Subcutaneous abdominal adipose tissue (tissue), 5 donors: ENCODE measurements at regions not wholly inside any gene's neighbourhood (a gene's known extent, or its start where the extent isn't known, plus 50 kb on each side); places are given as distances from the start of the nearest gene placed in this dataset.
"Not testable (repeated sequence)": the region's sequence is repeated elsewhere in the genome, so short reads cannot be mapped to it uniquely, and the experiment has no call there.

Experiments used
- H3K27ac ChIP-seq: one replicate; pipeline ENCODE4 v1.7.0; 2013; ENCODE audit warnings: low read depth, mild to moderate bottlenecking, inconsistent platforms, low read length, moderate library complexity
- H3K27me3 ChIP-seq, 5 donors: one replicate each; pipeline ENCODE4 v1.7.0; 2013; ENCODE audit warnings: low read length in 5 of 5, inconsistent platforms in 1 of 5; ENCODE audit not compliant: control insufficient read depth in 5 of 5, insufficient read depth in 4 of 5
- H3K36me3 ChIP-seq, 5 donors: one replicate each; pipeline ENCODE4 v1.7.0; 2013; ENCODE audit warnings: low read length in 5 of 5; ENCODE audit not compliant: control insufficient read depth in 5 of 5, insufficient read depth in 5 of 5
- H3K4me1 ChIP-seq, 5 donors: one replicate each; pipeline ENCODE4 v1.7.0; 2013; ENCODE audit warnings: low read length in 5 of 5, mild to moderate bottlenecking in 3 of 5, moderate library complexity in 1 of 5; ENCODE audit not compliant: control insufficient read depth in 5 of 5, insufficient read depth in 5 of 5
- H3K4me3 ChIP-seq, 5 donors: one replicate each; pipeline ENCODE4 v1.7.0; 2013; ENCODE audit warnings: low read length in 5 of 5, low read depth in 1 of 5
- H3K9ac ChIP-seq, 5 donors: one replicate each; pipeline ENCODE4 v1.7.0; 2013; ENCODE audit warnings: low read length in 5 of 5, mild to moderate bottlenecking in 4 of 5, moderate library complexity in 3 of 5
- H3K9me3 ChIP-seq, 5 donors: one replicate each; pipeline ENCODE4 v1.7.0; 2013; ENCODE audit warnings: low read length in 5 of 5; ENCODE audit not compliant: control insufficient read depth in 5 of 5
- donor health status: healthy.
- donor health status: healthy.
- donor health status: healthy.
- donor health status: healthy.
- donor health status: healthy.

GRCh38 chr14:44396226-44396625, 110.9 kb downstream of the FSCB start:
- no peaks in the 10 kb centered on the region for H3K36me3 ChIP-seq
- peaks cover 0 to 5% (median 0%) of the 10 kb centered on the region in 5 donors for H3K4me1 ChIP-seq
- no peak overlapping the region for H3K27ac ChIP-seq
- no peaks in the 10 kb centered on the region for H3K27me3 ChIP-seq
- H3K4me3 ChIP-seq: no peak overlapping the region
- no peak overlapping the region for H3K9ac ChIP-seq
- H3K9me3 ChIP-seq: peaks cover 0 to 2% (median 0%) of the 10 kb centered on the region in 5 donors

GRCh38 chr14:44392984-44393383, 114.1 kb downstream of the FSCB start:
- Histone ChIP-seq H3K27ac (no peak overlapping the region), H3K9ac (no peak overlapping the region), H3K9me3 (peaks cover 0 to 2% (median 0%) of the 10 kb centered on the region in 5 donors), H3K4me3 (no peak overlapping the region), H3K4me1 (peaks cover 0 to 9% (median 0%) of the 10 kb centered on the region in 5 donors), H3K36me3 (no peaks in the 10 kb centered on the region), H3K27me3 (no peaks in the 10 kb centered on the region)

- H3K4me1 ChIP-seq: peaks cover 0 to 17% (median 10%) of the 10 kb centered on the region in 5 donors
- no peak overlapping the region for H3K4me3 ChIP-seq
- no peaks in the 10 kb centered on the region for H3K9me3 ChIP-seq
- H3K27ac ChIP-seq: no peak overlapping the region
- no peaks in the 10 kb centered on the region for H3K36me3 ChIP-seq
- no peak overlapping the region for H3K9ac ChIP-seq
- H3K27me3 ChIP-seq: no peaks in the 10 kb centered on the region
Observed at GRCh38 chr14:44388306-44388705, 118.8 kb downstream of the FSCB start.

GRCh38 chr14:44385906-44386305, 121.2 kb downstream of the FSCB start:
- Histone ChIP-seq H3K4me3 (no peak overlapping the region), H3K36me3 (no peaks in the 10 kb centered on the region), H3K9ac (no peak overlapping the region), H3K4me1 (peaks cover 0 to 33% (median 11%) of the 10 kb centered on the region in 5 donors), H3K27me3 (no peaks in the 10 kb centered on the region), H3K9me3 (no peaks in the 10 kb centered on the region), H3K27ac (no peak overlapping the region)

- not testable (repeated sequence) for H3K4me3 ChIP-seq, H3K9me3 ChIP-seq, H3K27me3 ChIP-seq, H3K9ac ChIP-seq, H3K27ac ChIP-seq, H3K36me3 ChIP-seq
- H3K4me1 ChIP-seq: peaks cover 0 to 33% (median 11%) of the 10 kb centered on the region in 5 donors
Observed at GRCh38 chr14:44385296-44385695, 121.8 kb downstream of the FSCB start.

GRCh38 chr14:44384601-44385293, 122.3 kb downstream of the FSCB start:
- not testable (repeated sequence) for H3K9ac ChIP-seq, H3K9me3 ChIP-seq, H3K36me3 ChIP-seq, H3K27me3 ChIP-seq, H3K4me3 ChIP-seq, H3K27ac ChIP-seq
- H3K4me1 ChIP-seq: peaks cover 0 to 35% (median 11%) of the 10 kb centered on the region in 5 donors

GRCh38 chr14:44384093-44384492, 123.0 kb downstream of the FSCB start:
- Histone ChIP-seq H3K27ac (no peak overlapping the region), H3K9ac (no peak overlapping the region), H3K9me3 (no peaks in the 10 kb centered on the region), H3K36me3 (no peaks in the 10 kb centered on the region), H3K4me3 (no peak overlapping the region), H3K27me3 (no peaks in the 10 kb centered on the region), H3K4me1 (peaks cover 0 to 41% (median 16%) of the 10 kb centered on the region in 5 donors)

- H3K4me3 ChIP-seq: no peak overlapping the region
- no peak overlapping the region for H3K9ac ChIP-seq
- no peaks in the 10 kb centered on the region for H3K36me3 ChIP-seq
- no peaks in the 10 kb centered on the region for H3K9me3 ChIP-seq
- H3K27ac ChIP-seq: no peak overlapping the region
- no peaks in the 10 kb centered on the region for H3K27me3 ChIP-seq
- H3K4me1 ChIP-seq: peaks cover 0 to 44% (median 16%) of the 10 kb centered on the region in 5 donors
Observed at GRCh38 chr14:44383636-44384035, 123.4 kb downstream of the FSCB start.

GRCh38 chr14:44379292-44379977, 127.6 kb downstream of the FSCB start:
- no peaks in the 10 kb centered on the region for H3K27me3 ChIP-seq

GRCh38 chr14:44374906-44375305, 132.2 kb downstream of the FSCB start:
- Histone ChIP-seq H3K9ac (no peak overlapping the region), H3K27ac (no peak overlapping the region), H3K36me3 (no peaks in the 10 kb centered on the region), H3K9me3 (peaks cover 0 to 13% (median 11%) of the 10 kb centered on the region in 5 donors), H3K27me3 (no peaks in the 10 kb centered on the region), H3K4me1 (peaks cover 0 to 28% (median 9%) of the 10 kb centered on the region in 5 donors), H3K4me3 (no peak overlapping the region)

More at GRCh38 chr14:44379292-44379977, 127.6 kb downstream of the FSCB start:
- H3K9ac ChIP-seq: no peak overlapping the region
- H3K9me3 ChIP-seq: peaks cover 0 to 13% (median 11%) of the 10 kb centered on the region in 5 donors
- no peaks in the 10 kb centered on the region for H3K36me3 ChIP-seq
- no peak overlapping the region for H3K27ac ChIP-seq
- peak overlapping the region in 1 of 5 donors; percentile 35 for H3K4me3 ChIP-seq
- H3K4me1 ChIP-seq: peaks cover 0 to 48% (median 21%) of the 10 kb centered on the region in 5 donors
